ENCODE measurements at regions not wholly inside any gene's neighbourhood (a gene's known extent, or its start where the extent isn't known, plus 50 kb on each side); places are given as distances from the start of the nearest gene placed in this dataset.
A peak's percentile ranks its signal among the peaks of the same experiment; 100 is the strongest.
"Not testable (repeated sequence)": the region's sequence is repeated elsewhere in the genome, so short reads cannot be mapped to it uniquely, and the experiment has no call there.

DNA sequence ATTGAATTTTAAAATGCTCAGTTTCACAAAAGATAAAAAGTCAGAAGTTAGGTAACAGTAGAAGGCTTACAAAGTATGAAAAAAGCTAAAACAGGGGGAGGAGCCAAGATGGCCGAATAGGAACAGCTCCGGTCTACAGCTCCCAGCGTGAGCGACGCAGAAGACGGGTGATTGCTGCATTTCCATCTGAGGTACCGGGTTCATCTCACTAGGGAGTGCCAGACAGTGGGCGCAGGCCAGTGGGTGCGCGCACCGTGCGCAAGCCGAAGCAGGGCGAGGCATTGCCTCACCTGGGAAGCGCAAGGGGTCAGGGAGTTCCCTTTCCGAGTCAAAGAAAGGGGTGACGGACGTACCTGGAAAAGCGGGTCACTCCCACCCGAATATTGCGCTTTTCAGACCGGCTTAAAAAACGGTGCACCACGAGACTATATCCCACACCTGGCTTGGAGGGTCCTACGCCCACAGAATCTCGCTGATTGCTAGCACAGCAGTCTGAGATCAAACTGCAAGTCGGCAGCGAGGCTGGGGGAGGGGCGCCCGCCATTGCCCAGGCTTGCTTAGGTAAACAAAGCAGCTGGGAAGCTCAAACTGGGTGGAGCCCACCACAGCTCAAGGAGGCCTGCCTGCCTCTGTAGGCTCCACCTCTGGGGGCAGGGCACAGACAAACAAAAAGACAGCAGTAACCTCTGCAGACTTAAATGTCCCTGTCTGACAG is 420.6 kb downstream of the ZFHX3 start:
- peaks cover 33% of the 10 kb centered on the region for H3K79me2 ChIP-seq (ENCODE audit: insufficient read depth, low read length)
- H3K9me3 ChIP-seq (ENCODE audit: control insufficient read depth in 1 of 2, insufficient read depth in 1 of 2, low read depth in 1 of 2, low read length in 2 of 2); intact Hi-C loops (cut with micrococcal nuclease); H4K20me1 ChIP-seq (ENCODE audit: insufficient read depth); H3K4me1 ChIP-seq (ENCODE audit: control insufficient read depth in 1 of 2, insufficient read depth in 2 of 2, low read length in 2 of 2); H3K27me3 ChIP-seq (ENCODE audit: insufficient read depth, low read length); H3K36me3 ChIP-seq (ENCODE audit: control insufficient read depth in 1 of 2, insufficient read depth in 2 of 2, low read length in 2 of 2); POLR2A ChIA-PET; CTCF ChIA-PET; RAD21 ChIA-PET (ENCODE audit: low non-redundant PET in 1 of 2, low total read pairs in 2 of 2, uncharacterized antibody in 2 of 2, unreplicated experiment in 2 of 2); H3K9me2 ChIP-seq (ENCODE audit: insufficient read depth): not testable (repeated sequence)
- H3K4me2 ChIP-seq (ENCODE audit: low read length): peak overlapping the region; percentile 80
- DNase-seq (ENCODE audit: low read depth, low spot score) (peak; percentile 10), ATAC-seq (peak; percentile 63; the same call in 1 of the 2 replicates)
- BruUV-seq (replicated peaks): TSS peak; percentile 68
- H2AFZ ChIP-seq (ENCODE audit: low read depth, low read length, poor library complexity, severe bottlenecking): peak overlapping the region; percentile 18
- peak; percentile 83 for TF ChIP-seq YY1 (IDR thresholded peaks at IDR 0.05; ENCODE audit: extremely low read depth, insufficient replicate concordance, low read depth, low read length)
- H3K4me3 ChIP-seq (replicated peaks in 1 of 2; ENCODE audit: low read depth in 1 of 2, low read length in 2 of 2): peak overlapping the region; percentile 53 to 56
- peak overlapping the region; percentile 76 for H3K27ac ChIP-seq (ENCODE audit: low read depth, low read length)
- peak overlapping the region; percentile 53 for H3K9ac ChIP-seq (ENCODE audit: low read length)

GRCh38 chr16:72626623-72627022 is 421.3 kb downstream of the ZFHX3 start:
- TF ChIP-seq, protein P1, sequence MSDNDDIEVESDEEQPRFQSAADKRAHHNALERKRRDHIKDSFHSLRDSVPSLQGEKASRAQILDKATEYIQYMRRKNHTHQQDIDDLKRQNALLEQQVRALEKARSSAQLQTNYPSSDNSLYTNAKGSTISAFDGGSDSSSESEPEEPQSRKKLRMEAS (IDR thresholded peaks at IDR 0.05): no peak
- TF ChIP-seq, protein P2, sequence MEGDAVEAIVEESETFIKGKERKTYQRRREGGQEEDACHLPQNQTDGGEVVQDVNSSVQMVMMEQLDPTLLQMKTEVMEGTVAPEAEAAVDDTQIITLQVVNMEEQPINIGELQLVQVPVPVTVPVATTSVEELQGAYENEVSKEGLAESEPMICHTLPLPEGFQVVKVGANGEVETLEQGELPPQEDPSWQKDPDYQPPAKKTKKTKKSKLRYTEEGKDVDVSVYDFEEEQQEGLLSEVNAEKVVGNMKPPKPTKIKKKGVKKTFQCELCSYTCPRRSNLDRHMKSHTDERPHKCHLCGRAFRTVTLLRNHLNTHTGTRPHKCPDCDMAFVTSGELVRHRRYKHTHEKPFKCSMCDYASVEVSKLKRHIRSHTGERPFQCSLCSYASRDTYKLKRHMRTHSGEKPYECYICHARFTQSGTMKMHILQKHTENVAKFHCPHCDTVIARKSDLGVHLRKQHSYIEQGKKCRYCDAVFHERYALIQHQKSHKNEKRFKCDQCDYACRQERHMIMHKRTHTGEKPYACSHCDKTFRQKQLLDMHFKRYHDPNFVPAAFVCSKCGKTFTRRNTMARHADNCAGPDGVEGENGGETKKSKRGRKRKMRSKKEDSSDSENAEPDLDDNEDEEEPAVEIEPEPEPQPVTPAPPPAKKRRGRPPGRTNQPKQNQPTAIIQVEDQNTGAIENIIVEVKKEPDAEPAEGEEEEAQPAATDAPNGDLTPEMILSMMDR (IDR thresholded peaks at IDR 0.05 in 2 of 3, conservative IDR thresholded peaks at IDR 0.05 in 1 of 3; ENCODE audit: borderline replicate concordance in 1 of 3, insufficient read depth in 1 of 3, low read depth in 2 of 3, low read length in 2 of 3): no peak
- TF ChIP-seq ZBTB33 (IDR thresholded peaks at IDR 0.05; ENCODE audit: extremely low read depth, insufficient replicate concordance, low read length) (no peak), EZH2phosphoT487 (IDR thresholded peaks at IDR 0.05; ENCODE audit: borderline replicate concordance) (no peak), CEBPB (IDR thresholded peaks at IDR 0.05; ENCODE audit: low read depth) (no peak), SP1 (IDR thresholded peaks at IDR 0.05; ENCODE audit: low read depth) (no peak), POLR2AphosphoS5 (IDR thresholded peaks at IDR 0.05; ENCODE audit: low read depth, low read length) (no peak), POLR2A (IDR thresholded peaks at IDR 0.05; ENCODE audit: borderline replicate concordance, extremely low read depth, insufficient read depth, insufficient read length) (no peak)
- Histone ChIP-seq H4K20me1 (ENCODE audit: insufficient read depth) (no peaks in the 10 kb centered on the region), H3K36me3 (ENCODE audit: control insufficient read depth in 1 of 2, insufficient read depth in 2 of 2, low read length in 2 of 2) (no peaks in the 10 kb centered on the region), H3K27ac (ENCODE audit: low read depth, low read length) (peak overlapping the region; percentile 76), H2AFZ (ENCODE audit: low read depth, low read length, poor library complexity, severe bottlenecking) (peak overlapping the region; percentile 18), H3K9me3 (ENCODE audit: control insufficient read depth in 1 of 2, insufficient read depth in 1 of 2, low read depth in 1 of 2, low read length in 2 of 2) (no peaks in the 10 kb centered on the region), H3K4me2 (ENCODE audit: low read length) (peak overlapping the region; percentile 80), H3K4me3 (replicated peaks in 1 of 2; ENCODE audit: low read depth in 1 of 2, low read length in 2 of 2) (peak overlapping the region; percentile 53 to 56), H3K79me2 (ENCODE audit: insufficient read depth, low read length) (peaks cover 37% of the 10 kb centered on the region), H3K9me2 (ENCODE audit: insufficient read depth) (no peaks in the 10 kb centered on the region), H3K4me1 (ENCODE audit: control insufficient read depth in 1 of 2, insufficient read depth in 2 of 2, low read length in 2 of 2) (peaks cover 0 to 9% of the 10 kb centered on the region in 2 experiments; a peak in 2 of 4 replicates), H3K27me3 (ENCODE audit: insufficient read depth, low read length) (no peaks in the 10 kb centered on the region), H3K9ac (ENCODE audit: low read length) (peak overlapping the region; percentile 53)
- no TSS peak for BruUV-seq (replicated peaks)
- POLR2A ChIA-PET: no interaction called here
- DNase-seq (ENCODE audit: low read depth, low spot score): no peak
- intact Hi-C loops (cut with micrococcal nuclease): no loop called here
- no peak for ATAC-seq
- RAD21 ChIA-PET (ENCODE audit: low non-redundant PET in 1 of 2, low total read pairs in 2 of 2, uncharacterized antibody in 2 of 2, unreplicated experiment in 2 of 2): no interaction called here
- CTCF ChIA-PET: no interaction called here

Data from HCT116 (cell line).